HepG2 (cell line): ENCODE measurements at regions not wholly inside any gene's neighbourhood (a gene's known extent, or its start where the extent isn't known, plus 50 kb on each side); places are given as distances from the start of the nearest gene placed in this dataset.

Experiments used
- FLYWCH1 ChIP-seq: sonication (generic); formaldehyde crosslinking; IDR thresholded peaks from 2 replicates; pipeline ENCODE4 v1.8.1; 2023; ENCODE audit warnings: mild to moderate bottlenecking, missing genetic modification reagents
- MATR3 ChIP-seq: sonication (generic); formaldehyde crosslinking; IDR thresholded peaks from 2 replicates; pipeline ENCODE4 v1.4.0; 2020; ENCODE audit warnings: missing genetic modification reagents
- RBM22 ChIP-seq: fragments of 200-400 bp; formaldehyde crosslinking; optimal IDR thresholded peaks from 2 replicates; pipeline ENCODE3; 2017; ENCODE audit warnings: mild to moderate bottlenecking, low read length, moderate library complexity
- ZNF383 ChIP-seq: sonication (generic); formaldehyde crosslinking; IDR thresholded peaks from 2 replicates; pipeline ENCODE4 v1.4.0; 2020; ENCODE audit warnings: missing genetic modification reagents, mild to moderate bottlenecking, borderline replicate concordance
- ZNF556 ChIP-seq: sonication (generic); formaldehyde crosslinking; IDR thresholded peaks from 2 replicates; pipeline ENCODE4 v1.4.0; 2020; ENCODE audit warnings: mild to moderate bottlenecking, missing genetic modification reagents, borderline replicate concordance
- ZZZ3 ChIP-seq: sonication (generic); formaldehyde crosslinking; IDR thresholded peaks from 2 replicates; pipeline ENCODE4 v1.4.0; 2020; ENCODE audit warnings: missing genetic modification reagents, mild to moderate bottlenecking, borderline replicate concordance
- TF ChIP-seq, protein P1 (sequence below): sonication (generic); formaldehyde crosslinking; IDR thresholded peaks from 2 replicates; pipeline ENCODE4 v1.5.1; 2020; ENCODE audit warnings: missing genetic modification reagents, mild to moderate bottlenecking, borderline replicate concordance
- TF ChIP-seq, protein P2 (sequence below): sonication (generic); formaldehyde crosslinking; IDR thresholded peaks from 2 replicates; pipeline ENCODE4 v1.4.0; 2020; ENCODE audit warnings: missing genetic modification reagents, borderline replicate concordance
- TF ChIP-seq, protein P3 (sequence below): sonication (generic); formaldehyde crosslinking; conservative IDR thresholded peaks from 2 replicates; pipeline ENCODE4 v1.4.0; 2020; ENCODE audit warnings: missing genetic modification reagents
- TF ChIP-seq, protein P4 (sequence below): sonication (generic); formaldehyde crosslinking; IDR thresholded peaks from 2 replicates; pipeline ENCODE4 v1.4.0; 2020; ENCODE audit warnings: mild to moderate bottlenecking, missing genetic modification reagents
- TF ChIP-seq, protein P5 (sequence below): IDR thresholded peaks from 2 replicates; pipeline ENCODE4 v1.6.1; 2016; ENCODE audit warnings: missing compliant biosample characterization, missing genetic modification reagents, borderline replicate concordance

DNA sequence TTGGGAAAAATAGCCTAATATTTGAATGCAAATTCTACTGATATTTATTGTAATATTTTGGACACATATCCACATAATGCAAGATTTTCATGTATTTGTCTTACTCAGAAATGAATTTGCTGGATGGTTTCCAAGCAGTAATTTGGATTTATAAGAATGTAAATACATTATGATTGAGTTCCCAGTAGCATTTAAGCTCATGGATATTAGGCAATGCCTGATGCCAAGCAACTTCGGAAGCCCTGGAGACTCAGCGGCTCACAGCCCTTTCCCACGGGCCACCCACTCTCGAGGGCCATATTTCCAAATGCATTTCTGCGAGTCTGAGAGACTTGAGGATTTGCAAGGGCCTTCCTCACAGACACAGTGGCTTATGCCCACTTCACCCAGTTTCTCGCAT is 62.1 kb upstream of the MYOCD start (continued):
- no peak for TF ChIP-seq ZNF383 (CRISPR knock-in tag)
- no peak for TF ChIP-seq RBM22
- TF ChIP-seq, protein P1, sequence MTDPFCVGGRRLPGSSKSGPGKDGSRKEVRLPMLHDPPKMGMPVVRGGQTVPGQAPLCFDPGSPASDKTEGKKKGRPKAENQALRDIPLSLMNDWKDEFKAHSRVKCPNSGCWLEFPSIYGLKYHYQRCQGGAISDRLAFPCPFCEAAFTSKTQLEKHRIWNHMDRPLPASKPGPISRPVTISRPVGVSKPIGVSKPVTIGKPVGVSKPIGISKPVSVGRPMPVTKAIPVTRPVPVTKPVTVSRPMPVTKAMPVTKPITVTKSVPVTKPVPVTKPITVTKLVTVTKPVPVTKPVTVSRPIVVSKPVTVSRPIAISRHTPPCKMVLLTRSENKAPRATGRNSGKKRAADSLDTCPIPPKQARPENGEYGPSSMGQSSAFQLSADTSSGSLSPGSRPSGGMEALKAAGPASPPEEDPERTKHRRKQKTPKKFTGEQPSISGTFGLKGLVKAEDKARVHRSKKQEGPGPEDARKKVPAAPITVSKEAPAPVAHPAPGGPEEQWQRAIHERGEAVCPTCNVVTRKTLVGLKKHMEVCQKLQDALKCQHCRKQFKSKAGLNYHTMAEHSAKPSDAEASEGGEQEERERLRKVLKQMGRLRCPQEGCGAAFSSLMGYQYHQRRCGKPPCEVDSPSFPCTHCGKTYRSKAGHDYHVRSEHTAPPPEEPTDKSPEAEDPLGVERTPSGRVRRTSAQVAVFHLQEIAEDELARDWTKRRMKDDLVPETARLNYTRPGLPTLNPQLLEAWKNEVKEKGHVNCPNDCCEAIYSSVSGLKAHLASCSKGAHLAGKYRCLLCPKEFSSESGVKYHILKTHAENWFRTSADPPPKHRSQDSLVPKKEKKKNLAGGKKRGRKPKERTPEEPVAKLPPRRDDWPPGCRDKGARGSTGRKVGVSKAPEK (CRISPR knock-in tag): no peak
- TF ChIP-seq, protein P2, sequence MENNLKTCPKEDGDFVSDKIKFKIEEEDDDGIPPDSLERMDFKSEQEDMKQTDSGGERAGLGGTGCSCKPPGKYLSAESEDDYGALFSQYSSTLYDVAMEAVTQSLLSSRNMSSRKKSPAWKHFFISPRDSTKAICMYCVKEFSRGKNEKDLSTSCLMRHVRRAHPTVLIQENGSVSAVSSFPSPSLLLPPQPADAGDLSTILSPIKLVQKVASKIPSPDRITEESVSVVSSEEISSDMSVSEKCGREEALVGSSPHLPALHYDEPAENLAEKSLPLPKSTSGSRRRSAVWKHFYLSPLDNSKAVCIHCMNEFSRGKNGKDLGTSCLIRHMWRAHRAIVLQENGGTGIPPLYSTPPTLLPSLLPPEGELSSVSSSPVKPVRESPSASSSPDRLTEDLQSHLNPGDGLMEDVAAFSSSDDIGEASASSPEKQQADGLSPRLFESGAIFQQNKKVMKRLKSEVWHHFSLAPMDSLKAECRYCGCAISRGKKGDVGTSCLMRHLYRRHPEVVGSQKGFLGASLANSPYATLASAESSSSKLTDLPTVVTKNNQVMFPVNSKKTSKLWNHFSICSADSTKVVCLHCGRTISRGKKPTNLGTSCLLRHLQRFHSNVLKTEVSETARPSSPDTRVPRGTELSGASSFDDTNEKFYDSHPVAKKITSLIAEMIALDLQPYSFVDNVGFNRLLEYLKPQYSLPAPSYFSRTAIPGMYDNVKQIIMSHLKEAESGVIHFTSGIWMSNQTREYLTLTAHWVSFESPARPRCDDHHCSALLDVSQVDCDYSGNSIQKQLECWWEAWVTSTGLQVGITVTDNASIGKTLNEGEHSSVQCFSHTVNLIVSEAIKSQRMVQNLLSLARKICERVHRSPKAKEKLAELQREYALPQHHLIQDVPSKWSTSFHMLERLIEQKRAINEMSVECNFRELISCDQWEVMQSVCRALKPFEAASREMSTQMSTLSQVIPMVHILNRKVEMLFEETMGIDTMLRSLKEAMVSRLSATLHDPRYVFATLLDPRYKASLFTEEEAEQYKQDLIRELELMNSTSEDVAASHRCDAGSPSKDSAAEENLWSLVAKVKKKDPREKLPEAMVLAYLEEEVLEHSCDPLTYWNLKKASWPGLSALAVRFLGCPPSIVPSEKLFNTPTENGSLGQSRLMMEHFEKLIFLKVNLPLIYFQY (CRISPR knock-in tag): no peak
- TF ChIP-seq FLYWCH1 (CRISPR knock-in tag): no peak
- no peak for TF ChIP-seq MATR3 (CRISPR knock-in tag)
- TF ChIP-seq, protein P3, sequence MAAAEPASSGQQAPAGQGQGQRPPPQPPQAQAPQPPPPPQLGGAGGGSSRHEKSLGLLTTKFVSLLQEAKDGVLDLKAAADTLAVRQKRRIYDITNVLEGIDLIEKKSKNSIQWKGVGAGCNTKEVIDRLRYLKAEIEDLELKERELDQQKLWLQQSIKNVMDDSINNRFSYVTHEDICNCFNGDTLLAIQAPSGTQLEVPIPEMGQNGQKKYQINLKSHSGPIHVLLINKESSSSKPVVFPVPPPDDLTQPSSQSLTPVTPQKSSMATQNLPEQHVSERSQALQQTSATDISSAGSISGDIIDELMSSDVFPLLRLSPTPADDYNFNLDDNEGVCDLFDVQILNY (CRISPR knock-in tag): no peak
- TF ChIP-seq, protein P4, sequence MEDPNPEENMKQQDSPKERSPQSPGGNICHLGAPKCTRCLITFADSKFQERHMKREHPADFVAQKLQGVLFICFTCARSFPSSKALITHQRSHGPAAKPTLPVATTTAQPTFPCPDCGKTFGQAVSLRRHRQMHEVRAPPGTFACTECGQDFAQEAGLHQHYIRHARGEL: no peak
- no peak for TF ChIP-seq ZNF556 (CRISPR knock-in tag)
- TF ChIP-seq ZZZ3 (CRISPR knock-in tag): no peak
- TF ChIP-seq, protein P5, sequence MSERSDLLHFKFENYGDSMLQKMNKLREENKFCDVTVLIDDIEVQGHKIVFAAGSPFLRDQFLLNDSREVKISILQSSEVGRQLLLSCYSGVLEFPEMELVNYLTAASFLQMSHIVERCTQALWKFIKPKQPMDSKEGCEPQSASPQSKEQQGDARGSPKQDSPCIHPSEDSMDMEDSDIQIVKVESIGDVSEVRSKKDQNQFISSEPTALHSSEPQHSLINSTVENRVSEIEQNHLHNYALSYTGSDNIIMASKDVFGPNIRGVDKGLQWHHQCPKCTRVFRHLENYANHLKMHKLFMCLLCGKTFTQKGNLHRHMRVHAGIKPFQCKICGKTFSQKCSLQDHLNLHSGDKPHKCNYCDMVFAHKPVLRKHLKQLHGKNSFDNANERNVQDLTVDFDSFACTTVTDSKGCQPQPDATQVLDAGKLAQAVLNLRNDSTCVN (CRISPR knock-in tag): no peak
